LNCaP clone FGC (cell line): ENCODE measurements at regions not wholly inside any gene's neighbourhood (a gene's known extent, or its start where the extent isn't known, plus 50 kb on each side); places are given as distances from the start of the nearest gene placed in this dataset.

Experiments used
- DNase-seq: peaks from one replicate; pipeline ENCODE4 v3.0.0-alpha.2; 2011; ENCODE audit warnings: low read depth
- H3K4me3 ChIP-seq: 2 replicates; pipeline ENCODE4 v1.5.1; 2011; ENCODE audit warnings: mild to moderate bottlenecking, low read depth, low read length, control low read depth
- TF ChIP-seq, protein P1 (sequence below): IDR thresholded peaks from 2 replicates; pipeline ENCODE4 v1.5.1; 2012; ENCODE audit warnings: mild to moderate bottlenecking; ENCODE audit not compliant: control insufficient read depth, insufficient read depth; ENCODE audit errors: extremely low read depth

DNA sequence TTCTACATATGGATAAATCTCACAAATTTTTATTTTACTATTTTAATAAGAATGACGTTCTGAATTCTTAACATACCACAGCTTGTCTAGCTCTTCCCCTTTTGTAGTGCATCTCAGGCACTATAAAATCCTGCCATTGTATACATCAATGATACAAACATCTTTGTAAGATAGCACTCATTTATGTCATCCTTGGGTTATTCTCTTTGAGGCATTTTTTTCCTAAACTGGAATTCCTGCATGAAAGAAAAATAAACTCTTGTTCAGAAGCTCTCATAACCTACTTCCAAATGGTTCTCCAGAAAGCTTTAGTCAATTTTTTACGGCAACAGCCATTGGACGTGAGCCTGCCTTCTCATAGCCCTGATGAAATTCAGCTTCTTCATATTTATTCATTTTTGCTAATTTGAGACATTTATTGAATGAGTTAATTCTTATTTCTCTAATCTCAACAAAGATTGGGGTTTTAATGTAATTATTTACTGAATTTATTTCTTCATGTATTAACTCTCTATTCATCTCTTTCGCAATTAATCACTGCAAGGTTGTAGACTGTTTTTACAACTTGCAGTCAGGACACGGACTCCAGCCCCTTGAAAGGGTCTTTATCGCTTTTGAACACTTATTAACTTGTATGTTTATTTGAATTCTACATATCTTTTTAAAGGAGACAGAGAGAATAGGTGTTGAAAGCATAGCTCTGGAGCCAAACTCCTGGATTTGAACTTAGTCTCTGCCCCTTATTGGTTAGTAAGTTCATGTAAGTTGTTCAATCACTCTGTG lies 57.6 kb upstream of the PARD3B start:
- no peak for DNase-seq
- no peak overlapping the region for H3K4me3 ChIP-seq
- TF ChIP-seq, protein P1, sequence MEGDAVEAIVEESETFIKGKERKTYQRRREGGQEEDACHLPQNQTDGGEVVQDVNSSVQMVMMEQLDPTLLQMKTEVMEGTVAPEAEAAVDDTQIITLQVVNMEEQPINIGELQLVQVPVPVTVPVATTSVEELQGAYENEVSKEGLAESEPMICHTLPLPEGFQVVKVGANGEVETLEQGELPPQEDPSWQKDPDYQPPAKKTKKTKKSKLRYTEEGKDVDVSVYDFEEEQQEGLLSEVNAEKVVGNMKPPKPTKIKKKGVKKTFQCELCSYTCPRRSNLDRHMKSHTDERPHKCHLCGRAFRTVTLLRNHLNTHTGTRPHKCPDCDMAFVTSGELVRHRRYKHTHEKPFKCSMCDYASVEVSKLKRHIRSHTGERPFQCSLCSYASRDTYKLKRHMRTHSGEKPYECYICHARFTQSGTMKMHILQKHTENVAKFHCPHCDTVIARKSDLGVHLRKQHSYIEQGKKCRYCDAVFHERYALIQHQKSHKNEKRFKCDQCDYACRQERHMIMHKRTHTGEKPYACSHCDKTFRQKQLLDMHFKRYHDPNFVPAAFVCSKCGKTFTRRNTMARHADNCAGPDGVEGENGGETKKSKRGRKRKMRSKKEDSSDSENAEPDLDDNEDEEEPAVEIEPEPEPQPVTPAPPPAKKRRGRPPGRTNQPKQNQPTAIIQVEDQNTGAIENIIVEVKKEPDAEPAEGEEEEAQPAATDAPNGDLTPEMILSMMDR: no peak

DNA sequence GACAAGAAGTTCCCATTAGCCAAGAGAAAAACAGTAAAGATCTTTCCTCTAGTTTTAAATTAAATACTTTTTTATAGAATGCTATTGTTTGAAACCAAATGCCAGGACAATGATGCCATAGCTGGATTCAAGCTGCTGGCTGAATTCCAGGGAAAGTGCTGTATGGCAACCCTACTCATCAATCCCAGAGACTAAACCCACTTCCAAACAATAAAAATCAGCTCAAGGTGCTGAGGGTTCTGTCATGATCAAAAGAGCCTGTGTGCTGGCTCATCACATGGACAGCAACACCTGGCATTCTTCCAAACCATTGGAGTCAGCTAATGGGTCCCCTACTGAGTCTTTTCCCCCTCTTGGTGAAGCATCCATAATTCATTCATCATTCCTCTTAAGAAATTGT lies 53.7 kb upstream of the PARD3B start:
- no peak for DNase-seq
- H3K4me3 ChIP-seq: no peak overlapping the region
- TF ChIP-seq, protein P1: no peak

DNA sequence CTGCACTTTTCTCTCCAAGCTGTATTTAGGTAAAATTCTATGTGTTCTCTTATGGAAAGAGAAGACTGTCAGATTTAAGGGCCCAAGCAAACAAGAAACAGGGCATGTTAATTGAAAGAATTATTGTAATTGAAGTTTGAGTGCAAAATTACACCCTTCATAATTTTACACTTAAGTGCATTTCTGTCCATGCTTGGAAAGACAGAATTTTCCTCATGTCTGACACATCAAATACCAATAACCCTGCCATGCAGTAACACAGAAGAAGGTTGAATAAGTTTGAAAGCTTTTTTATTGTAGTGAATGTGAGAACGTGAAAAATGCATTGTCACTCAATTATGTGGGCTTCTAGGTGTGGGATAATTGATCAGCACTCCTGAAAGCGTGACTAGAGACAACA lies 52.9 kb upstream of the PARD3B start:
- no peak for DNase-seq
- TF ChIP-seq, protein P1: no peak
- H3K4me3 ChIP-seq: no peak overlapping the region

DNA sequence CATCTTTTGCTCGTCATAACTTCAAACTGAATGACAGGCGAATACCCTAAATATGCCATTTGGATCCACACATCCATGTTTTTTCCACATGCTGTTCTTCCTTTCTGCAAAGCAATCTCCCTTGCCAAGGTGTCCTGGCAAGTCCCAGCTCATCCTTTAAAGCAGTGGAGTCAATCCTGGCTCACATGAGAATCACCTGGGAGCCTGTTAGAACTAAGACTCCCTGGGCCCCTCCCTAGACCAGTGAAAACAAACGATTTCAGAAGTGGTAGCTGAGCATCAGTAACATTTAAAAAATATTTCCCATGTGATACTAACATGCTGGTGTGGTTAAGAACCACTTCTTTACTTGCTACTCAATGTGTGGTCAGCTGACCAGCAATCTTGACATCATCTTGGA lies 50.6 kb upstream of the PARD3B start:
- no peak overlapping the region for H3K4me3 ChIP-seq
- TF ChIP-seq, protein P1: no peak
- DNase-seq: no peak

DNA sequence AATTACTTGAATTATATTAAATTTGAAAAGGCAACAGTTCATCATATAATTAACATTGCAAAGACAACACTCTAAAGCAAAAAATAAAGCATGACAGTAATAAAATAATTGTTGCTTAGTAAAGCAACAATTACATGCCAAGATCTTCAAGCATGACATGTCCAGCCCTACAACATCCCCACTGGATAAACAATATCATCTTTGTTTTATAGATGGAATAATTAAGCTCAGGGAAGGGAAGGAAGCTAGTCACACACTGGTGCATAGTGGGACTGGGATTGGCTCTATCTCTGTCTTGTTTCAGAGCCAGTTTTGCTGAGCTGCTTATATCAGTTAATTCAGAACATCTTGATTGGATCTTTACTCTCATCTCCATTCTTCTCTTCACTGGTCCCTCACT lies 49.9 kb upstream of the PARD3B start:
- no peak for DNase-seq
- no peak overlapping the region for H3K4me3 ChIP-seq
- TF ChIP-seq, protein P1: no peak
